Adrenal gland (tissue), 5 donors: ENCODE measurements at regions not wholly inside any gene's neighbourhood (a gene's known extent, or its start where the extent isn't known, plus 50 kb on each side); places are given as distances from the start of the nearest gene placed in this dataset.
"Not testable (repeated sequence)": the region's sequence is repeated elsewhere in the genome, so short reads cannot be mapped to it uniquely, and the experiment has no call there.

Experiments
- POLR2A ChIP-seq, 2 donors: fragments of 450-650 bp; IDR thresholded peaks; one replicate each; pipeline ENCODE4 v1.6.1; 2017; ENCODE audit warnings: antibody characterized with exemption in 2 of 2, mild to moderate bottlenecking in 2 of 2, moderate library complexity in 1 of 2
- TF ChIP-seq, protein P1 (sequence below), 6 experiments: fragments of 450-650 bp in 4 of 6; fragments of 200-600 bp in 2 of 6; sonication (generic) in 1 of 6; IDR thresholded peaks; 1 replicate in 5 of 6; 2 replicates in 1 of 6; pipeline versions ENCODE4 v1.5.1 to v1.8.0; 2016 to 2021; ENCODE audit warnings: antibody characterized with exemption in 6 of 6, mild to moderate bottlenecking in 2 of 6, moderate library complexity in 1 of 6
- donor health status: DM: no; HTN: no; CAD: no.

GRCh38 chr22:23434198-23434830, 145.8 kb downstream of the IGLL1 start:
- not testable (repeated sequence) for TF ChIP-seq POLR2A (IDR thresholded peaks at IDR 0.05)
- TF ChIP-seq, protein P1, sequence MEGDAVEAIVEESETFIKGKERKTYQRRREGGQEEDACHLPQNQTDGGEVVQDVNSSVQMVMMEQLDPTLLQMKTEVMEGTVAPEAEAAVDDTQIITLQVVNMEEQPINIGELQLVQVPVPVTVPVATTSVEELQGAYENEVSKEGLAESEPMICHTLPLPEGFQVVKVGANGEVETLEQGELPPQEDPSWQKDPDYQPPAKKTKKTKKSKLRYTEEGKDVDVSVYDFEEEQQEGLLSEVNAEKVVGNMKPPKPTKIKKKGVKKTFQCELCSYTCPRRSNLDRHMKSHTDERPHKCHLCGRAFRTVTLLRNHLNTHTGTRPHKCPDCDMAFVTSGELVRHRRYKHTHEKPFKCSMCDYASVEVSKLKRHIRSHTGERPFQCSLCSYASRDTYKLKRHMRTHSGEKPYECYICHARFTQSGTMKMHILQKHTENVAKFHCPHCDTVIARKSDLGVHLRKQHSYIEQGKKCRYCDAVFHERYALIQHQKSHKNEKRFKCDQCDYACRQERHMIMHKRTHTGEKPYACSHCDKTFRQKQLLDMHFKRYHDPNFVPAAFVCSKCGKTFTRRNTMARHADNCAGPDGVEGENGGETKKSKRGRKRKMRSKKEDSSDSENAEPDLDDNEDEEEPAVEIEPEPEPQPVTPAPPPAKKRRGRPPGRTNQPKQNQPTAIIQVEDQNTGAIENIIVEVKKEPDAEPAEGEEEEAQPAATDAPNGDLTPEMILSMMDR (IDR thresholded peaks at IDR 0.05) = not testable (repeated sequence)
